ACHN (cell line): ENCODE measurements at regions not wholly inside any gene's neighbourhood (a gene's known extent, or its start where the extent isn't known, plus 50 kb on each side); places are given as distances from the start of the nearest gene placed in this dataset.

ENCODE experiments used
- DNase-seq: peaks from one replicate; pipeline ENCODE4 v3.0.0-alpha.2; 2015
- in situ Hi-C: cut with HindIII; loops from 2 replicates; pipeline ENCODE4 v1.10.0; 2017; ENCODE audit warnings: low sequenced_read_pairs, low pct_ligation_motif_present, low pct_unique_long_range_greater_than_20kb

DNA sequence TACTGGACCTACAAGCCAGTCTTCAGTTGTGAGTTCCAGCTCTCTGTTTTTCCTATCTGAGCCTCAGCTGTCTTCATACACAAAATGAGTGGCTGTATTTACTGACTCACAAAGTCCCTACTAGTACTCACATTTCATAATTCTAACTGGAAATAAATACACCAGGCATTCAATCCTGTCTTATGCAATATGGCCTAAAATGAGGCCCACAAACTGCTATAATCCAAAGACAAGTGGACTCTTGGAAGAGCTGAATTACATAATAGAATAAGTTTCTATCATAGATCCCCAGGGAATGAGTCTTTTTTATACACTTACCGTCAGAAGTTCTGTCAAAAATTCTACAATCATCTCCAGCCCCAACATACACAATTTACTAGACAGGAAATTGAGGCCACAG is 211.9 kb downstream of the LRRN1 start:
- DNase-seq = no peak
- in situ Hi-C loops = no loop called here

- in situ Hi-C loops = no loop called here
- DNase-seq = no peak
Measured at GRCh38 chr3:4015426-4015825, 216.2 kb downstream of the LRRN1 start.

GRCh38 chr3:4019501-4019900 is 220.3 kb downstream of the LRRN1 start:
- in situ Hi-C loops = no loop called here
- no peak for DNase-seq

- in situ Hi-C loops = no loop called here
Measured at GRCh38 chr3:4021162-4021561, 221.9 kb downstream of the LRRN1 start.

DNA sequence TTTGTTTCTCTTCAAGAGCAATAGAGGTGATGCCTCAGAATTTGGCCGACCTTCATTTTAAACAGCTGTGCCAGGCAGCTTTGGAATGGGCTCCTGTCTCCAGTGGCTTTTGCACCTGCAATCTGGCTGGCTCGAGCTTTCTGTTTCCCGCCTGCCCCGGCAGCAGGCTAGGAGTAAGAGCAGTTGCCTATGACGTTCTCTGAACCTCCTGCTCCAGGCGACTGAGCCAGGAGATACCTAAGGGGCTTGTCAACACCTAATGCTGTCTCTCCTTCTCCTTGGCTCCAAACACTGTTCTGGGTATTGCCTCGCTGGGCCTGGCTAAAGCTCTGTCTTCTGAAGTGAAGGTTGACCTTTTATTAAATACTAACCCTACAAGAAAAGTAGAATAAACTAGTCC is 229.9 kb downstream of the LRRN1 start:
- in situ Hi-C loops = no loop called here
- DNase-seq = no peak

More at GRCh38 chr3:4021162-4021561, 221.9 kb downstream of the LRRN1 start:
- peak; percentile 10 for DNase-seq

DNA sequence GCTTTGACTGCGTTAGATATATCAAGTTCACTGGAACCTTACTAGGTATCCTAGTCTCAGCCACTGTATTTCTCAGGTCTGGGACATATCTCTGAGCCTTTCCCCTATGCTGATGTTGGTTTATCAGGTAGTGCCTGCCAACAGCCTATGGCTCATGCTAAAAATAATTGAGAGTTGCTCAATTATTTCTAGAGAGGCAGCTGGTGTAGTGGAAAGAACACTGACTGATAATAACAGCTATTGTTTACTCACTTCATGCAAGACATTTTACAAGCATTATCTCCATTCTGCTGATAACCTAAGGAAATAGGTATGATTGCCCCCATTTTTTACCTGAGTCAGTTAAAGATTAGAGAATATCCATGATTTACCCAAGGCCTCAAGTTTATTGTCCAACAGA is 231.4 kb downstream of the LRRN1 start:
- in situ Hi-C loops = no loop called here
- no peak for DNase-seq

DNA sequence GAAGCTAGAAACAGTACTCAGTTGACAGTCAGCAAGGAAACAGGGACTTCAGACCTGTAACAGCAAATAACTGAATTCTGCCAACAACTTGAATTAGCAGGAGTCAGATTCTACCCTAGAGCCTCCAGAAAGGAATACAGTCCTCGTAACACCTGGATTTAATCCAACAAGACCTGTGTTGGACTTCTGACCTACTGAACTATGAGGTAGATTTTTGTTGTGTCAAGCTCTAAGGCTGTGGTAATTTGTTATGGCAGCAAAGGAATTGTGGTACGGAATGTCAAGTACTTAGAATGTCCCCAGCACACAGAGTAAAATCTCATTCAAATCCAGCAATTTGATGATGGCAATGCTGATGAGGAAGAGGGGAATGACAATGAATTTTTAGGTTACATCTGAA is 234.1 kb downstream of the LRRN1 start:
- no peak for DNase-seq
- in situ Hi-C loops = no loop called here

DNA sequence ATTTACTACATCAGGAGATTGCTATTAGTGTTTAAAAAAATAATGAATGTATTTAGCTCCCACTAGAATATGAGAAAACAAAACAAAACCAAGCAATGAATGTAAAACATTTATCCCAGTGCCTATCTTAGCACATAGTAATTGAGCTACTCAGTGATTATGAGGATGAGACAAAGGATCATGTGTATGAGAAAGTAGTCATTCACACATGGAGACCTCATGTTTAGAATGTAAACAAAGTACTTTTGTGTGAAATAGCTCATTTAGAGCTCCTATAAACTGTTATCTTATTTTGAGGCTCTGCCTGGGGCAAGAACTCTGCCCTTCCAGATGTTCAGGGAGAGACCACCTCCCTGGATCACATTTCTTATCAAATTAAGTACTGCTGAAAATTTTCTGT is 236.8 kb downstream of the LRRN1 start:
- no peak for DNase-seq
- in situ Hi-C loops = no loop called here

GRCh38 chr3:4038351-4038750 is 239.1 kb downstream of the LRRN1 start:
- DNase-seq = no peak

GRCh38 chr3:4042070-4042469 is 242.8 kb downstream of the LRRN1 start:
- in situ Hi-C loops = no loop called here
- DNase-seq = no peak

More at GRCh38 chr3:4038351-4038750, 239.1 kb downstream of the LRRN1 start:
- in situ Hi-C loops = no loop called here

DNA sequence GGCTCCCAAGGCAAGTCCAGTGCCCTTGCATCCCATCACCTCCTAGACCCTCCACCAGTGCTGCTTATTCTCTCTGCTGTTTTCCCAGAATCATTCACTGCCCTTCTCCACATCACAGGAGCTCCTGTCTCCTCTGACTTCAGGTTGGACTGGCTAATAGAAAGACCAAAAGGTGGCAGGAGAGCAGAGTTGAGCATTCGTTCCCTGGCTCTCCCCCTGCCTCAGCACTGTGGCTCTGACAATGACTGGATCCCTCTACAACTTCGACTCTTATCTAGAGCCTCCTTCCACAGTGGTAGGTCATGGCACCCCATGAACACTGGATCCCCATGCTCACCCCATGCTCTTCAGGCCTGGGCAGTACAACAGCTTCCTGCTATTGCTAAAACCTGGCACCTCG is 243.6 kb downstream of the LRRN1 start:
- DNase-seq = no peak
- in situ Hi-C loops = no loop called here

GRCh38 chr3:4043867-4044575 is 244.8 kb downstream of the LRRN1 start:
- peak; percentile 30 for DNase-seq
- in situ Hi-C loops = no loop called here

GRCh38 chr3:4044619-4045018 is 245.4 kb downstream of the LRRN1 start:
- no peak for DNase-seq
- in situ Hi-C loops = no loop called here

DNA sequence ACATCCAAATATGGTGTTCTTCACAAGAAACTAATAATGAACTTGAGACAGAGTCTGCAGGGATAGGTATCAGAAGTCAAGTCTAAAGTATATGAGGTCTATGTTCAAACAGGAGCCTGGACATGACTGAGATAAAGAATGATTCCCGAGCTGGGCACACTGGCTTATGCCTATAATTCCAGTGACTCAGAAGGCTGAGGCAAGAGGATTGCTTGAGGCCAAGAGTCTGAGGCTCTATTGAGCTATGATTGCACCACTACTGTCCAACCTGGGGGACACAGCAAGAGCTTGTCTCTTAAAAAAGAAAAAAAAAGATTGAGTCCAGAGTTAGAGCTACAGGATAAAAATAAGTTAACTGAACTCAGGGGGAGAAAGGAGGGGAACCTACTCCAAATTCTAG is 246.5 kb downstream of the LRRN1 start:
- in situ Hi-C loops = no loop called here
- DNase-seq = no peak

DNA sequence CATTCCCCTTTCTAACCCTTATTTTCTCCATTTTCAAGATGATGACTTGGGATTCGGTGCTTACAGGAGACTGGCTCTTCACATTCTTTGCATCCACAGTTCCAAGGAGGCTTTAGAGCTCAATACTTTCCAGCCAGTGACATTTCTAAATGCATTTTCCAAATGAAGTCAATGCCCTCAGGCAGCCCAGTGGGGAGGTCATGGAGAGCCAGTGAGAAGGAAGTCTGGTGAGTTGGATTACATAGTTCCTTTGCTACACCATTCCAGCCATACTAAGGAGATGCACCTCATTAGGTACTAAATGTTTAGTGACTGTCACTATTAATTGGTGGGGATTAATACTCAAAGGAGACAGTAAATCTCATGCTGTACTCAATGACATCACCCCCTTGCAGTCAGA is 248.1 kb downstream of the LRRN1 start:
- in situ Hi-C loops = no loop called here
- no peak for DNase-seq

DNA sequence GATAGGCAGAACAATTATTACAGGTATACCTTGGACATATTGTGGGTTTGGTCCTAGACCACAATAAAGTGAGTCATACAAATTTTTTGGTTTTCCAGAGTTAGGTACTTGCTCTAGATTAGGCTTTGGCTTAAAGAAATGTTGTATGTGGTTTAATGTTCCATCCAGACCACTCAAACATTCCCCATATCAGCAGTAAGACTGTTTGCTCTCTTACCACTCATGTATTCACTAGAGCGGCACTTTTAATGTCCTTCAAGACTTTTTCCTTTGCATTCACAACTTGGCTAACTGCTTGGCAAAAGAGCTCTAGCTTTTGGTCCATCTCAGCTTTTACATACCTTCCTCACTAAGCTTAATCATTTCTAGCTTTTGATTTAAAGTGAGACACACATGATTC is 250.5 kb upstream of the SETMAR start:
- peak; percentile 21 for DNase-seq
- in situ Hi-C loops = no loop called here

DNA sequence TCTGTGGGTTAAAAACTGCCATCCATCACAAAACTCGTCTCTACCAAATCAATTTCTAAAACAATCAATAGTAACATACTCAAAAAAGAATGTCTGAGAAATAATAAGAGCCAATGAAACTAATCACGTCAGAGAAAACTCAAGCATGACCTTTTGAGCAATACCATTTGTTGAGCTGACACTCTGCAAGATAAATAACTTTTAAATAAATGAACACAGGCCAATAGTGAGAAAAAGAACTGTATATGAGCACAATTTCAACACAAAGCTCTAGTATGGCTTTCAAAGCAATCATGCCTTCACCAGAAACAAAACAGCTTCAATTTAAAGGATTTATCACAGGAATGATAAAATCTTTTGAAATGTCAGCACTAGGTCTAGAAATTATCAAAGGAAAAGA is 249.2 kb upstream of the SETMAR start:
- no peak for DNase-seq
- in situ Hi-C loops = no loop called here

DNA sequence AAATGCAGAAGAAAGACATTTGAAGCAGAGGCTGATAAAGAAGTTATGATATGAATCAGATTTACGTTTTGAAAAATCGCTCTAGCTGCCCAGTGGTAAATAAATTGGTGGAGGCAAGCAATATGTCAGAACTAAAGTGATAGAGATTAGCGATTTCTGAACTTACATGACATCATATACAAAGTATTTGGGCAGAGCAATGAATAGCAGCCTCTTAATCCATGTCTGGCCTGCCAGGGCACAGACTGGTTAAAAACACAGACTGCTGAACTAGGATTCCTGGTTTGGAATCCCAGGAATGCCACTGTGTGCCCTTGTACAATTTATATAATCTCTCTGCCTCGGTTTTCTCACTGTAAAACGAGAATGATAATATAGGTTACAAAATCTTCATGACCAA is 243.1 kb upstream of the SETMAR start:
- in situ Hi-C loops = no loop called here
- peak; percentile 66 for DNase-seq

DNA sequence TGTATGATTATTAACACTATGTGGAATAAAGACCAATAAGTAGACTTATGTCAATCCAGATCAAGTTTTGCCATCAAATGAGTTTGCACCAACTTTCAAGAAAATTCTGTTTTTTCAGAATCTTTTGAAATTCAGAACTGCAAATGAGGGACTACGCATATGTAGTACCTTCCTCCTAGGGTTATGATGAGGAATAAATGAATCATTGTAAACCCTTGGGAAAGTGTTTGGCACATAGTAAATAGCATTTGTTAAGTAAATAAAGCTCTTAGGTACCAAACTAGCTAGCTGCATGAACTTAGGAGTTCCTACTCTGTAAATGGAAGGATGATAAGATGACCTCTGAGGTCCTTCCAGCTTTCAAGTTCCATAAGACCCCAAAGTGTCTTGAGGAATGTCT is 242.6 kb upstream of the SETMAR start:
- no peak for DNase-seq
- in situ Hi-C loops = no loop called here

DNA sequence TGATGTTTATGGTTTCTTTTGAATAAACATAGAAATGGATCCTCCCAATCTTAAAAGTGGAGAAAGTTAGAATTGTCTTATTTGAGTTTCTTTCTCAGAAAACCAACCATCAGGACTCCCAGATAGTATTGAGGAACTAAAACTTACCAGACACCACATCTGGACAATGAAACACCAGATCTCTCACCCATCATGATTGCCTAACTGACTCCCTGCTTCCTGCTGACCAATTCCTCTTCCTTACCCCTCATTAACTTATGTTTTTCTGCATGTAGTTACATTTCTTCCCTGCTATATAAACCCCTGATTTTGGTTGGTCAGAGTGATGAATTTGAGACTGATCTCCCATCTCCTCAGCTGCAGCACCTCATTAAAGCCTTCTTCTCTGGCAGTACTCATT is 242.0 kb upstream of the SETMAR start:
- DNase-seq = no peak

More for the DNA sequence above, 242.0 kb upstream of the SETMAR start:
- in situ Hi-C loops = no loop called here
